OCI-LY7 (cell line): ENCODE measurements at regions not wholly inside any gene's neighbourhood (a gene's known extent, or its start where the extent isn't known, plus 50 kb on each side); places are given as distances from the start of the nearest gene placed in this dataset.

Experiments used
- BruUV-seq: library from RNA; stranded (reverse); fragments of 400-500 nt; replicated peaks from 2 replicates; lab custom pipeline; 2021; lab: Mats Ljungman, UMichigan
- CTCF ChIA-PET: fragments of 300-600 bp; sonication (Branson Sonifier 250); formaldehyde crosslinking; loops from one replicate; lab custom pipeline; 2022; ENCODE audit warnings: antibody characterized with exemption; ENCODE audit not compliant: unreplicated experiment; lab: Charles Lee
- POLR2A ChIA-PET: fragments of 300-600 bp; sonication (Branson Sonifier 250); formaldehyde crosslinking; loops from one replicate; lab custom pipeline; 2022; ENCODE audit warnings: antibody characterized with exemption; lab: Charles Lee
- DNase-seq: peaks from one replicate; pipeline ENCODE4 v3.0.0-alpha.2; 2015; ENCODE audit warnings: low spot score
- H2AFZ ChIP-seq: fragments of 200-600 bp; sonication (generic), shearing (Covaris generic); 2 replicates; pipeline ENCODE4 v1.6.1; 2014; ENCODE audit warnings: mild to moderate bottlenecking, antibody characterized with exemption, low read length, moderate library complexity
- H3K27ac ChIP-seq: fragments of 200-600 bp; sonication (generic); 2 replicates; pipeline ENCODE4 v1.5.1; 2014; ENCODE audit warnings: mixed run types, low read depth, mild to moderate bottlenecking, moderate library complexity, low read length, inconsistent platforms; ENCODE audit not compliant: poor library complexity, severe bottlenecking
- H3K36me3 ChIP-seq: fragments of 200-600 bp; sonication (generic); 2 replicates; pipeline ENCODE4 v1.6.1; 2014; ENCODE audit warnings: mild to moderate bottlenecking, antibody characterized with exemption, low read length, moderate library complexity, mixed read lengths; ENCODE audit not compliant: insufficient read depth
- H3K4me1 ChIP-seq: fragments of 200-600 bp; sonication (generic); 2 replicates; pipeline ENCODE4 v1.5.1; 2014; ENCODE audit warnings: mild to moderate bottlenecking, low read length; ENCODE audit not compliant: insufficient read depth, poor library complexity, severe bottlenecking
- H3K4me2 ChIP-seq: fragments of 200-600 bp; sonication (generic); 2 replicates; pipeline ENCODE4 v1.6.1; 2014; ENCODE audit warnings: mild to moderate bottlenecking, low read length
- H3K4me3 ChIP-seq: fragments of 200-600 bp; sonication (generic); 2 replicates; pipeline ENCODE4 v1.5.1; 2014; ENCODE audit warnings: mild to moderate bottlenecking, low read depth, low read length; ENCODE audit not compliant: poor library complexity, severe bottlenecking
- H3K79me2 ChIP-seq: fragments of 200-600 bp; sonication (generic); 2 replicates; pipeline ENCODE4 v1.6.1; 2016; ENCODE audit warnings: low read depth, mild to moderate bottlenecking, low read length, moderate library complexity, mixed read lengths; ENCODE audit not compliant: insufficient read depth
- H3K9me2 ChIP-seq: fragments of 200-600 bp; sonication (generic); 2 replicates; pipeline ENCODE4 v1.6.1; 2016; ENCODE audit warnings: mild to moderate bottlenecking, low read length, mixed read lengths; ENCODE audit not compliant: insufficient read depth
- H3K9me3 ChIP-seq: fragments of 200-600 bp; sonication (generic); 2 replicates; pipeline ENCODE4 v1.6.1; 2014; ENCODE audit warnings: mild to moderate bottlenecking, mixed run types, low read length, mixed read lengths
- H4K20me1 ChIP-seq: fragments of 200-600 bp; sonication (generic); 2 replicates; pipeline ENCODE4 v1.6.1; 2014; ENCODE audit warnings: mild to moderate bottlenecking, antibody characterized with exemption, low read length, moderate library complexity, mixed read lengths; ENCODE audit not compliant: insufficient read depth
- EZH2phosphoT487 ChIP-seq: fragments of 200-600 bp; sonication (generic); IDR thresholded peaks from 2 replicates; pipeline ENCODE4 v1.6.1; 2018; ENCODE audit warnings: low read depth, borderline replicate concordance, mild to moderate bottlenecking, mixed run types, antibody characterized with exemption, low read length, moderate library complexity, mixed read lengths
- intact Hi-C: fragments of 100-400 bp; cut with micrococcal nuclease; formaldehyde crosslinking; loops from one replicate; pipeline ENCODE4 v1.10.0; 2022; ENCODE audit not compliant: unreplicated experiment
- TF ChIP-seq, protein P1 (sequence below): fragments of 200-600 bp; sonication (generic); conservative IDR thresholded peaks from 2 replicates; pipeline ENCODE4 v1.5.1; 2014; ENCODE audit warnings: mild to moderate bottlenecking, antibody characterized with exemption, low read length, moderate library complexity, mixed read lengths

DNA sequence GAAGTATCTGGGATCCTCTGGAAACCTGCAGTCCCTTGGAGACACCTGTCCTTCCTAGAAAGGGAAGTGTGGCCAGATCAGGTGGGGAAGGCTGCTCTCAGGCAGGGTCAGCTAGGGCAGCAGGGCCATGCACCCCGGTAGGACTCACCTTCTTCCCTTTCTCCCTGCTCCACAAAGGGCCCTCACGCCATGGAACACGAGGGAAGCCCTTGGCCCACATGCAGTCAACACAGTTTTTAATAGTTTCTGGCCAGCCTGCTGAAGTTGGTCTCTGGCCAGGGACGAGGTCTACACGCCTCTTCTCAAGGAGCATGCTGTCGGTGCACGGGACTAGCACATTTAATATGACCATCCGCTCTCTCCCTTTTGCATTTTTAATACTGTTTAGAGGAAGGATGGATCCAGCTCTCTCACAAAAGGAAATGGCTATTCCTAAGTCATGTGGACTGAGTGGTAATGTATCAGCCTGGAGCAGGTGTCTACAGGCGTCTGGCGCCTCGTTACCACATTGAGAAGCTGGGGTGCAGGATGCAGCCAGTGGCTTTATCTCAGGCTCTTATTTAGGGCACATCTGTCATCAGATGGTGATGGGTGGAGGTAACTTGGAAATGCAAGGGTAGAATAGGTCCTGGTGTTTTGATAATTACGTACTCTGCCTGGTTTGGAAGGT is 153.9 kb downstream of the KLF13 start:
- ChIA-PET CTCF (interaction anchor here (1.4 kb wide), 1 partner anchor 40 kb away, joined by 3 read pairs; no protein-coding TSS in a partner anchor), POLR2A (interaction anchor here (1.0 kb wide), 1 partner anchor 37 kb away, joined by 3 read pairs; no protein-coding TSS in a partner anchor)
- no peak for DNase-seq
- no TSS peak for BruUV-seq
- Histone ChIP-seq H3K9me2 (no peaks in the 10 kb centered on the region), H3K36me3 (no peaks in the 10 kb centered on the region), H3K4me2 (no peak overlapping the region), H3K79me2 (no peaks in the 10 kb centered on the region), H3K9me3 (no peaks in the 10 kb centered on the region), H2AFZ (no peak overlapping the region), H3K27ac (no peak overlapping the region), H3K4me3 (no peak overlapping the region), H3K4me1 (peaks cover 17% of the 10 kb centered on the region), H4K20me1 (no peaks in the 10 kb centered on the region)
- intact Hi-C loops: no loop called here
- TF ChIP-seq, protein P1, sequence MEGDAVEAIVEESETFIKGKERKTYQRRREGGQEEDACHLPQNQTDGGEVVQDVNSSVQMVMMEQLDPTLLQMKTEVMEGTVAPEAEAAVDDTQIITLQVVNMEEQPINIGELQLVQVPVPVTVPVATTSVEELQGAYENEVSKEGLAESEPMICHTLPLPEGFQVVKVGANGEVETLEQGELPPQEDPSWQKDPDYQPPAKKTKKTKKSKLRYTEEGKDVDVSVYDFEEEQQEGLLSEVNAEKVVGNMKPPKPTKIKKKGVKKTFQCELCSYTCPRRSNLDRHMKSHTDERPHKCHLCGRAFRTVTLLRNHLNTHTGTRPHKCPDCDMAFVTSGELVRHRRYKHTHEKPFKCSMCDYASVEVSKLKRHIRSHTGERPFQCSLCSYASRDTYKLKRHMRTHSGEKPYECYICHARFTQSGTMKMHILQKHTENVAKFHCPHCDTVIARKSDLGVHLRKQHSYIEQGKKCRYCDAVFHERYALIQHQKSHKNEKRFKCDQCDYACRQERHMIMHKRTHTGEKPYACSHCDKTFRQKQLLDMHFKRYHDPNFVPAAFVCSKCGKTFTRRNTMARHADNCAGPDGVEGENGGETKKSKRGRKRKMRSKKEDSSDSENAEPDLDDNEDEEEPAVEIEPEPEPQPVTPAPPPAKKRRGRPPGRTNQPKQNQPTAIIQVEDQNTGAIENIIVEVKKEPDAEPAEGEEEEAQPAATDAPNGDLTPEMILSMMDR: no peak
- no peak for TF ChIP-seq EZH2phosphoT487

DNA sequence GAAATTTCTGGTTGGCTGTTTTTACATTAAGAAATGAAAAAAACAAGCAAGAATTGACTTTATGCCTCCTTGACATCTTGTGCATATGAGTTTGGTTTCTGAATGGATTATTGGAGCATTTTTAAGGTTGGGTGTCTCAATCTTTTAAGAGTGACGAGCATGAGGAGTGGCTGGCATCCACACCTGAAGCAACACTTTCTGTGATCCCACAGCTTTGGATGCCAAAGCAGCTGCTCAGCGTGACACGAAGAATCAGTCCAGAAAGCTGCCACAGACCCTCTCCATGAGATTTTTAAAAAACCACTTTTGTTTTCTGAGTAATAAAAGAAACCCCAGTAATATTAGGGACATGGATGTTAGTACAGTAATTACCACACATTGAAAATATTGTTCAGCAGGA is 154.5 kb downstream of the KLF13 start:
- DNase-seq: no peak
- Histone ChIP-seq H4K20me1 (no peaks in the 10 kb centered on the region), H3K4me3 (no peak overlapping the region), H3K36me3 (no peaks in the 10 kb centered on the region), H3K79me2 (no peaks in the 10 kb centered on the region), H3K9me2 (no peaks in the 10 kb centered on the region), H3K4me2 (no peak overlapping the region; the same call in 1 of the 2 replicates), H2AFZ (peak overlapping the region; percentile 42; the same call in 1 of the 2 replicates), H3K4me1 (peaks cover 13% of the 10 kb centered on the region), H3K27ac (no peak overlapping the region), H3K9me3 (no peaks in the 10 kb centered on the region)
- POLR2A ChIA-PET: interaction anchor here (0.9 to 1.1 kb wide), 2 partner anchors 11 to 23 kb away, joined by 6 to 7 read pairs; no protein-coding TSS in a partner anchor
- TF ChIP-seq, protein P1: no peak
- no peak for TF ChIP-seq EZH2phosphoT487
- CTCF ChIA-PET: interaction anchor here (1.4 kb wide), 1 partner anchor 41 kb away, joined by 3 read pairs; no protein-coding TSS in a partner anchor
- intact Hi-C loops: no loop called here
- no TSS peak for BruUV-seq
